ENCODE measurements at regions not wholly inside any gene's neighbourhood (a gene's known extent, or its start where the extent isn't known, plus 50 kb on each side); places are given as distances from the start of the nearest gene placed in this dataset.

GRCh38 chr2:217247476-217247875 is 387.6 kb upstream of the TNP1 start:
- TF ChIP-seq CTCF (IDR thresholded peaks at IDR 0.05) (no peak), SIN3A (IDR thresholded peaks at IDR 0.05; ENCODE audit: borderline replicate concordance, insufficient read depth, low read depth, low read length) (no peak)

Data from Panc1 (cell line).